Karpas-422 (cell line): ENCODE measurements at regions not wholly inside any gene's neighbourhood (a gene's known extent, or its start where the extent isn't known, plus 50 kb on each side); places are given as distances from the start of the nearest gene placed in this dataset.

Experiments
- DNase-seq: peaks from one replicate; pipeline ENCODE4 v3.0.0-alpha.2; 2015
- H2AFZ ChIP-seq: fragments of 200-600 bp; sonication (generic); 2 replicates; pipeline ENCODE4 v1.6.1; 2014; ENCODE audit warnings: antibody characterized with exemption, low read length, mixed read lengths
- H3K27ac ChIP-seq: fragments of 200-600 bp; sonication (generic); 2 replicates; pipeline ENCODE4 v1.5.1; 2014; ENCODE audit warnings: mild to moderate bottlenecking, low read length, moderate library complexity
- H3K27me3 ChIP-seq: fragments of 200-600 bp; sonication (generic); 2 replicates; pipeline ENCODE4 v1.6.1; 2014; ENCODE audit warnings: low read length, mixed read lengths
- H3K36me3 ChIP-seq: fragments of 200-600 bp; sonication (generic); 2 replicates; pipeline ENCODE4 v1.6.1; 2014; ENCODE audit warnings: low read length, mixed read lengths; ENCODE audit not compliant: insufficient read depth
- H3K4me1 ChIP-seq: fragments of 200-600 bp; sonication (generic); 2 replicates; pipeline ENCODE4 v1.6.1; 2014; ENCODE audit warnings: mild to moderate bottlenecking, low read length, mixed read lengths
- H3K4me2 ChIP-seq: fragments of 200-600 bp; sonication (generic); 2 replicates; pipeline ENCODE4 v1.6.1; 2014; ENCODE audit warnings: low read length, low read depth, mild to moderate bottlenecking; ENCODE audit not compliant: poor library complexity, severe bottlenecking
- H3K4me3 ChIP-seq: fragments of 200-600 bp; sonication (generic); 2 replicates; pipeline ENCODE4 v1.5.1; 2014; ENCODE audit warnings: mild to moderate bottlenecking, antibody characterized with exemption, low read length, mixed read lengths
- H3K79me2 ChIP-seq: fragments of 200-600 bp; sonication (generic); 2 replicates; pipeline ENCODE4 v1.6.1; 2014; ENCODE audit warnings: mild to moderate bottlenecking, low read length, mixed read lengths
- H3K9ac ChIP-seq: fragments of 200-600 bp; sonication (generic); 2 replicates; pipeline ENCODE4 v1.6.0; 2014; ENCODE audit warnings: low read length
- H3K9me2 ChIP-seq: fragments of 200-600 bp; sonication (generic), shearing (Covaris generic); replicated peaks from 2 replicates; pipeline ENCODE4 v1.6.0; 2014; ENCODE audit warnings: mild to moderate bottlenecking, low read length, moderate library complexity; ENCODE audit not compliant: insufficient read depth
- H3K9me3 ChIP-seq: fragments of 300-700, 200-600 bp; sonication (generic); 2 replicates; pipeline ENCODE4 v1.6.1; 2014; ENCODE audit warnings: low read length, mixed read lengths
- H4K20me1 ChIP-seq: fragments of 200-600 bp; sonication (generic); 2 replicates; pipeline ENCODE4 v1.6.1; 2014; ENCODE audit warnings: mild to moderate bottlenecking, antibody characterized with exemption, low read length, low read depth; ENCODE audit not compliant: insufficient read depth

DNA sequence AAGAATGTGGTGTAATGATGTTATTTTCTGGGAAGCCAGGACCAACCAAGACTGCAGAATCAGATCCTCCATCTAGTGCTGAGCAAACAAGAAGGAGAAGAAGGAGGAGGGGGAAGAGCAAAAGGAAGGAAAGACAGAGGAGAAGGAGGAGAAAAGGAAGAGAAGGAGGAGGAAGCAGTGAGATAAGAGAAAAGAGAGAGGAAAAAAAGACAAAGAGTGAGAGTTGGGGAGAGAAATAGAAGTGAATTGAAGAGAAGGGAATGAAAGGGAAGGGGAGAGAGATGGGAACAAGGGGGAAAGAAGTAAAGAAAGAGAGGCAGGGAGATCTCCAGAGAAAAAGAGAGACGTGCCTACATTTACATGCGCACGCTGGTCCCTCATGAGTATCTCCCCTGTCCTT lies 153.5 kb downstream of the MN1 start:
- no peaks in the 10 kb centered on the region for H3K9me3 ChIP-seq

DNA sequence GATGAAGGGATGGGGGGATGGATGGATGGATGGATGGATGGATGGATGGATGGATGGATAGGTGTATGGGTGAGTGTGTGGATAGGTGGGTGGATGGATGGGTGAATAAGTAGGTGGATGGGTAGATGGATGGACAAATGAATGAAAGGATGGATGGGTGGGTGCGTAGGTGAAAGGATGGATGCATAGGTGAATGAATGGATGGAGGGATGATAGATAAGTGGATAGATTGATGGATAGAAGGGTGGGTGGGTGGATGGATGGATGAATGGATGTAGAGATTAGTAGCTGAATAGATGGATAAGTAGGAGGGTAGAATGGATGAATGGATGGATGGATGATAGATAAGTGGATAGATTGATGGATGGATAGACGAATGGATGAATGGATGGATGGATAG lies 152.7 kb downstream of the MN1 start:
- Histone ChIP-seq H3K9ac (no peak overlapping the region), H3K79me2 (no peaks in the 10 kb centered on the region), H3K9me2 (no peaks in the 10 kb centered on the region), H3K4me1 (no peaks in the 10 kb centered on the region), H4K20me1 (no peaks in the 10 kb centered on the region), H3K27me3 (no peaks in the 10 kb centered on the region), H2AFZ (no peak overlapping the region), H3K9me3 (no peaks in the 10 kb centered on the region), H3K36me3 (no peaks in the 10 kb centered on the region), H3K27ac (no peak overlapping the region), H3K4me2 (no peak overlapping the region), H3K4me3 (no peak overlapping the region)
- DNase-seq: no peak

More for the DNA sequence above, 153.5 kb downstream of the MN1 start:
- Histone ChIP-seq H3K79me2 (no peaks in the 10 kb centered on the region), H2AFZ (no peak overlapping the region), H3K4me3 (no peak overlapping the region), H3K4me1 (no peaks in the 10 kb centered on the region), H3K4me2 (no peak overlapping the region), H3K27ac (no peak overlapping the region), H3K9me2 (no peaks in the 10 kb centered on the region), H4K20me1 (no peaks in the 10 kb centered on the region), H3K9ac (no peak overlapping the region), H3K36me3 (no peaks in the 10 kb centered on the region), H3K27me3 (no peaks in the 10 kb centered on the region)
- DNase-seq: no peak

DNA sequence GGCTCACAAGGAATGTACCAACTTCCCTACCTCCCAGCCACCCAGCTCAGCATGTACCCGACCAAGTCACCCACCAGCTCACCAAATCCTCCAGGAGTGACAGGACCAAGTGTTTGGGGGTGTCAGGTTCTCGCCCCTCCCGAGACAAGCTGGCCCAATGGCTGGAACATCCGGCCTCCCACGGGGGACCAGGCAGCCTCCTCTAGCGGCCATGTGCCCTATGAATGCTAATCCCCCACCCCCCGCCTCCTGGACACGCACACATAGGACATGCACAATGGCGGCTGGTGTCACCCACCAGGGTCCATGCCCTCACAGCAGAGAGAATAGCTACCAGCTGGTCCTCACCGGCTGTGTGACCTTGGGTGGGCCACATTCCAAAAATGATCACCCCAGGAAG lies 151.0 kb downstream of the MN1 start:
- Histone ChIP-seq H3K4me1 (no peaks in the 10 kb centered on the region), H3K9me3 (no peaks in the 10 kb centered on the region), H3K9me2 (no peaks in the 10 kb centered on the region), H3K27ac (no peak overlapping the region), H3K9ac (no peak overlapping the region), H3K4me3 (no peak overlapping the region), H3K27me3 (no peaks in the 10 kb centered on the region), H3K4me2 (no peak overlapping the region), H3K79me2 (no peaks in the 10 kb centered on the region), H2AFZ (no peak overlapping the region), H4K20me1 (no peaks in the 10 kb centered on the region), H3K36me3 (no peaks in the 10 kb centered on the region)
- no peak for DNase-seq

DNA sequence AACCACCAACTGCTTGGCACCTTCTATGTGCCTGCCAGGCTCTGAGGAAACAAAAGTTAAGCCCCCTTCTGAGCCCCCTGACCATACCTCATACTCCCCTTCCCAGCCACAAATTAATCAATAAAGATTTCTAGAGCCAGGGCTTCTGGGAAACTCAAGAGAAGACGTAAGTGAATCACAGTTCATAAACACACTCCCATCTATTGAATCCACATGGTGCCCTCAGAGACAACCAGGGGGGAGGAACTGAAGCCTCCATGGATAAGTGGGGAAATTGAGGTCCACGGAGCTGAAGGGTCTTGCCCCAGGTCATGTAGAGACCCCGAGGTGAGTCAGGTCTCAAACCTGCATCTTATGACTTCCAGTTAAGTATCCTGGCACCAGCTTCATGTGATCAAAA lies 150.6 kb downstream of the MN1 start:
- Histone ChIP-seq H3K4me1 (no peaks in the 10 kb centered on the region), H3K4me2 (no peak overlapping the region), H2AFZ (no peak overlapping the region), H3K9me2 (no peaks in the 10 kb centered on the region), H3K27me3 (no peaks in the 10 kb centered on the region), H3K36me3 (no peaks in the 10 kb centered on the region), H3K9ac (no peak overlapping the region), H4K20me1 (no peaks in the 10 kb centered on the region), H3K79me2 (no peaks in the 10 kb centered on the region), H3K27ac (no peak overlapping the region), H3K4me3 (no peak overlapping the region), H3K9me3 (no peaks in the 10 kb centered on the region)
- DNase-seq: no peak

DNA sequence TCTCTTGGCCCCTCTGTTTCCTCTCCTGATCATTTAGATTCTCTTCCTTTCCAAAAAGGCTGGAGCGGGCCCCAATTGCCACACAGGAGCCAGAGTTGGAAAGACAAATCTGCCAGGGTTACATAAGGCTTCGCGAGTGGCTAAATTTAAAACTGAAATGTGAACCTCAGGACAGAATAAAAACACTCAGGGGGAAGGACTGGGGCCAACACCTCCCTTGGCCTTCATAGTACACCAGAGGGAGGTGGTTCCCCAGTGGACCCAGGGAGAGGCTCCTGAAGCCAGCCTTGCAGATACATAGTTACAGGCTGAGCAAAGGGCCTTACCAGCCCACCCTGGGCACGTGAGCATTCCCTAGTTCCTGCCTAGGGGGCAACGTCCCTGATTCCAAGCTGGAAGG lies 150.1 kb downstream of the MN1 start:
- DNase-seq: no peak
- no peaks in the 10 kb centered on the region for H3K79me2 ChIP-seq

DNA sequence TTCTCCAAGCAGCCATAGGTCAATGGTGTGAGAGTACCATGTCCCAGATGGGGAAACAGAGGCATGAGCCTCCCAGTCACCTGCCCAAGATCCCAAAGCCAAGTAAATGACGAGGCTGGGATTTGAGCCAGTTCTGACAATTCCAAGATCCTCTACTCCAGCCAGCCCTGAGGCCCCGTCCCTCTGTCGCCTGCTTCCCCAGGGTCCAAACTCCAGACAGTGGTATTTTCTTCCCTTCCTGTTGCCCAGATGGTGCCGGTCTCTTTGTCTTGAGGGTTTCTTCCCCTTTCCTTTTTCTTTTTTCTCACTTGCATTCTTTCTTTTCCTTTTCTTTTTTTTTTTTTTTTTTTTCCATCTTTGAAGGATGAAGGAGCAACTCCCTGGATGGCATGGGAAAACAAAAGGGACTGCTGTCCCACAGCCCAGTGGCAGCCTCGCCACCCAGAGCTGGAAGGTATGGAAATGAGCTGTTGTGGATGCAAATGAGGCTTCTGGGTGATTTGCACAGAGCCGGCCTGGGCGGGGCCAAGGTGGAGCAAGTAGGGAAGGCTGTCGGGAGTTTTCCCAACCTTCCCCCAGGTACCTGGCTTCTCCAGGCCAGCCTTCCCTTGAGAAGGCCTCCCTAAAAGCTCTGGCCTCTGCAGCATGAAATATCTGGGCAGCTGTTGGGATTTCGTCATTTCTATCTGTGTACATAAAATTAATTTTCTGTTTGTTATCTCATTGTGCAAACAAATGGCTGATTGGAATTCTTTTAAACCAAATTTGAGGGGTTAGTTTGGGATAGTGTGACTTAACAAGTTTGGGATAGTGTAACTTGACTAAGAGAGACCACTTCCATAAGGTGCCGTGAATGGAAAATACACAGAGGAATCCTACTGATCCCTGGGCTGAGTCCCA lies 146.8 kb downstream of the MN1 start:
- Histone ChIP-seq H3K9me2 (no peaks in the 10 kb centered on the region), H3K9ac (no peak overlapping the region), H3K9me3 (no peaks in the 10 kb centered on the region; the same call in 1 of the 2 replicates), H3K4me2 (no peak overlapping the region), H4K20me1 (no peaks in the 10 kb centered on the region), H2AFZ (no peak overlapping the region), H3K27me3 (no peaks in the 10 kb centered on the region), H3K4me1 (no peaks in the 10 kb centered on the region), H3K36me3 (no peaks in the 10 kb centered on the region), H3K27ac (no peak overlapping the region), H3K4me3 (no peak overlapping the region), H3K79me2 (no peaks in the 10 kb centered on the region)
- DNase-seq: no peak

More for the DNA sequence above, 150.1 kb downstream of the MN1 start:
- no peak overlapping the region for H3K4me3 ChIP-seq
- no peak overlapping the region for H3K9ac ChIP-seq
- no peaks in the 10 kb centered on the region for H3K9me3 ChIP-seq
- no peaks in the 10 kb centered on the region for H3K9me2 ChIP-seq
- H4K20me1 ChIP-seq: no peaks in the 10 kb centered on the region
- no peak overlapping the region for H2AFZ ChIP-seq
- H3K4me1 ChIP-seq: no peaks in the 10 kb centered on the region
- H3K4me2 ChIP-seq: no peak overlapping the region
- no peaks in the 10 kb centered on the region for H3K27me3 ChIP-seq
- no peak overlapping the region for H3K27ac ChIP-seq
- H3K36me3 ChIP-seq: no peaks in the 10 kb centered on the region

DNA sequence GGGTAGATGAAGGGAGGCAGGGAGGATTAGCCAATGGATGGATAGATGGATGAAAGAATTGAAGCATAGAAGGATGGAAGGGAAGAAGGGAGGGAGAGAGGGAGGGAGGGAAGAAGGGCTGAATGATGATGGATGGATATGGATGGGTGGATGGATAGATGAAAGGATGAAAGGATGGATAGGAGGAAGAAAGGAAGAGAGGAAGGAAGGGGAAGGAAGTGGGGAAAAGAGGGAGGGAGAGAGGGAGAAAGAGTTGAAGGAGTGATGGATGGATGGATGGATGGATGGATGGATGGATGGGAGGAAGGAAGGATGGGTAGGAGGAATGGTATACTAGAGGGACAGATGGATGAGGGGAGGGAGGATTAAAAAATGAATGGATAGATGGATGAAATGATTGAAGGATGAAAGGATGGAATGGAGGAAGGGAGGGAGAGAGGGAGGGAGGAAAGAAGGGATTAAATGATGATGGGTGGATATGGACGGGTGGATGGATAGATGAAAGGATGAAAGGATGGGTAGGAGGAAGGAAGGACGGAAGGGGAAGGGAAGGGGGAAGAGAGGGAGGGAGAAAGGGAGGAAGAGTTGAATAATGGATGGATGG lies 145.9 kb downstream of the MN1 start:
- no peak for DNase-seq
- no peak overlapping the region for H2AFZ ChIP-seq
- H3K36me3 ChIP-seq: no peaks in the 10 kb centered on the region
- H3K9me2 ChIP-seq: no peaks in the 10 kb centered on the region
- no peaks in the 10 kb centered on the region for H3K4me1 ChIP-seq
- no peaks in the 10 kb centered on the region for H3K79me2 ChIP-seq
- H3K9ac ChIP-seq: no peak overlapping the region
- H3K27ac ChIP-seq: no peak overlapping the region
- no peaks in the 10 kb centered on the region for H4K20me1 ChIP-seq
- H3K27me3 ChIP-seq: no peaks in the 10 kb centered on the region
- H3K9me3 ChIP-seq: no peaks in the 10 kb centered on the region; the same call in 1 of the 2 replicates
- H3K4me2 ChIP-seq: no peak overlapping the region
- H3K4me3 ChIP-seq: no peak overlapping the region

DNA sequence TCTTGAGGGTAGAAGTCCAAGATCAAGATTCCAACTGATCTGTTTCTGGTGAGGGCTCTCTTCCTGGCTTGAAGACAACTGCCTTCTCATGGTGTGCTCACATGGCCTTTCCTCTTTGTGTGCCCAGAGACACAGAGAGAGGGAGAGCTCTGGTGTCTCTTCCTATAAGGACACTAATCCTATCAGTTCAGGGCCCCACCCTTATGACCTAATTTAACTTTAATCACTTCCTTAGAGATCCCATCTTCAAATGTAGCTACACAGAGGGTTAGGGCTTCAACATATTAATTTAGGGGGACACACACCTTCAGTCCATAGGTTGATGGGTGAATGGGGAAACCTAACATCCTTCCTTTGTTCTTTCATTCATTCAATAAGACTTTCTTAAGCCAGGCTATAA lies 144.6 kb downstream of the MN1 start:
- H3K27me3 ChIP-seq: no peaks in the 10 kb centered on the region
- H3K4me3 ChIP-seq: no peak overlapping the region
- H3K79me2 ChIP-seq: no peaks in the 10 kb centered on the region
- no peak overlapping the region for H3K27ac ChIP-seq
- no peaks in the 10 kb centered on the region for H3K4me1 ChIP-seq
- H3K9me2 ChIP-seq: no peaks in the 10 kb centered on the region
- no peak overlapping the region for H2AFZ ChIP-seq
- H3K9ac ChIP-seq: no peak overlapping the region
- H4K20me1 ChIP-seq: no peaks in the 10 kb centered on the region
- no peak for DNase-seq
- H3K9me3 ChIP-seq: no peaks in the 10 kb centered on the region; the same call in 1 of the 2 replicates
- H3K36me3 ChIP-seq: no peaks in the 10 kb centered on the region
- H3K4me2 ChIP-seq: no peak overlapping the region
